ENCODE measurements at regions not wholly inside any gene's neighbourhood (a gene's known extent, or its start where the extent isn't known, plus 50 kb on each side); places are given as distances from the start of the nearest gene placed in this dataset.
A peak's percentile ranks its signal among the peaks of the same experiment; 100 is the strongest.

DNA sequence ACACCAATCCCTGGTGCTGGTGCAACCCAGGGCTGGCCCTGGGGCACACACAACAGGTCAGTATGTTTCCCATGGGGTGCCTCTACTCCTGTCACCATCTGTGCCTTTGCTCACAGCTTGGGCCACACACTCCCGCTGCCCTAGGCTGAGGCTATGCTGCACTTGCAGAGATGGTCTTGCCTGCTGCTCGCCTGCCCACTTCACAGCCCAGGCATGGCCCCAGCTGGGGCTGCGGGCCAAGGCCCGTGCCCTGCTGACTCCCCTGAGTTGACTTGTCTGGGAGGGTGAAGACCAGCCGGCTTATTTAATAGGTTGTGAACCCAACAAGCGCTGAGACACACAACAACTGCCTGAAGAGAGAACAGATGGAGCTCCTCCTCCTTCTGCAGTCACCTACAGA is 184.1 kb downstream of the ZNF33B start:
- Histone ChIP-seq H3K36me3 (no peaks in the 10 kb centered on the region), H3K4me3 (no peak overlapping the region), H3K4me1 (no peaks in the 10 kb centered on the region), H3K27me3 (no peaks in the 10 kb centered on the region), H3K27ac (no peak overlapping the region), H3K9me3 (no peaks in the 10 kb centered on the region)
- TF ChIP-seq CTCF (IDR thresholded peaks at IDR 0.05): no peak
- ATAC-seq (no peak), DNase-seq (peak in 1 of 6 donors; percentile 43), FAIRE-seq (no peak)
- WGBS, 2 donors: 53 to 63% methylated on average over 6 of the region's 6 CpGs
- intact Hi-C loops (cut with DNase I): no loop called here

GRCh38 chr10:42431095-42431494 is 207.3 kb downstream of the ZNF33B start:
- no peaks in the 10 kb centered on the region for H3K36me3 ChIP-seq
- intact Hi-C loops (cut with DNase I): no loop called here
- no peak for ATAC-seq
- no peak for FAIRE-seq
- DNase-seq: no peak
- H3K4me1 ChIP-seq: no peaks in the 10 kb centered on the region
- H3K4me3 ChIP-seq: no peak overlapping the region
- H3K9me3 ChIP-seq: no peaks in the 10 kb centered on the region
- WGBS, 2 donors: 61 to 77% methylated on average over 5 of the region's 5 CpGs
- no peaks in the 10 kb centered on the region for H3K27me3 ChIP-seq
- no peak for TF ChIP-seq CTCF (IDR thresholded peaks at IDR 0.05)
- H3K27ac ChIP-seq: no peak overlapping the region

GRCh38 chr10:42428534-42428933 is 209.8 kb downstream of the ZNF33B start:
- H3K4me3 ChIP-seq: no peak overlapping the region
- 52 to 78% methylated on average over 1 of the region's 1 CpG for WGBS, 2 donors
- DNase-seq (no peak), FAIRE-seq (no peak), ATAC-seq (no peak)
- H3K9me3 ChIP-seq: no peaks in the 10 kb centered on the region
- intact Hi-C loops (cut with DNase I): no loop called here
- TF ChIP-seq CTCF (IDR thresholded peaks at IDR 0.05): peak in 1 of 4 donors; percentile 13
- no peaks in the 10 kb centered on the region for H3K36me3 ChIP-seq
- H3K27me3 ChIP-seq: no peaks in the 10 kb centered on the region
- no peaks in the 10 kb centered on the region for H3K4me1 ChIP-seq
- H3K27ac ChIP-seq: no peak overlapping the region

- intact Hi-C loops (cut with DNase I): no loop called here
- no peaks in the 10 kb centered on the region for H3K9me3 ChIP-seq
- 79 to 88% methylated on average over 5 of the region's 5 CpGs for WGBS, 2 donors
These were observed 215.5 kb downstream of the ZNF33B start for GRCh38 chr10:42422911-42423310.

GRCh38 chr10:42421812-42422211 is 216.6 kb downstream of the ZNF33B start:
- Histone ChIP-seq H3K36me3 (no peaks in the 10 kb centered on the region), H3K4me1 (no peaks in the 10 kb centered on the region), H3K9me3 (no peaks in the 10 kb centered on the region), H3K27ac (no peak overlapping the region), H3K4me3 (no peak overlapping the region), H3K27me3 (no peaks in the 10 kb centered on the region)
- 34 to 46% methylated on average over 3 of the region's 3 CpGs for WGBS, 2 donors
- intact Hi-C loops (cut with DNase I): no loop called here
- ATAC-seq (no peak), DNase-seq (no peak), FAIRE-seq (no peak)
- no peak for TF ChIP-seq CTCF (IDR thresholded peaks at IDR 0.05)

More at GRCh38 chr10:42422911-42423310, 215.5 kb downstream of the ZNF33B start:
- no peak for TF ChIP-seq CTCF (IDR thresholded peaks at IDR 0.05)
- ATAC-seq: no peak
- no peaks in the 10 kb centered on the region for H3K36me3 ChIP-seq
- H3K27ac ChIP-seq: no peak overlapping the region
- H3K27me3 ChIP-seq: no peaks in the 10 kb centered on the region
- no peaks in the 10 kb centered on the region for H3K4me1 ChIP-seq
- DNase-seq: no peak
- FAIRE-seq: no peak
- no peak overlapping the region for H3K4me3 ChIP-seq

Measured in pancreas (tissue), 10 donors.